ENCODE measurements at regions not wholly inside any gene's neighbourhood (a gene's known extent, or its start where the extent isn't known, plus 50 kb on each side); places are given as distances from the start of the nearest gene placed in this dataset.
A peak's percentile ranks its signal among the peaks of the same experiment; 100 is the strongest.

- POLR2A ChIA-PET (ENCODE audit: unreplicated experiment) = no interaction called here
- H3K27ac ChIP-seq (ENCODE audit: low read length) = no peak overlapping the region
- no peaks in the 10 kb centered on the region for H4K20me1 ChIP-seq (ENCODE audit: low read length)
- no TSS peak for BruUV-seq (replicated peaks)
- H3K9me2 ChIP-seq (replicated peaks; ENCODE audit: low read length) = no peaks in the 10 kb centered on the region
- TF ChIP-seq EZH2phosphoT487 (IDR thresholded peaks at IDR 0.05; ENCODE audit: borderline replicate concordance, low read length) (no peak), CTCF (conservative IDR thresholded peaks at IDR 0.05; ENCODE audit: low read depth, low read length) (no peak), EZH2 (IDR thresholded peaks at IDR 0.05; ENCODE audit: low read length, unreplicated experiment) (no peak)
- H3K4me1 ChIP-seq (ENCODE audit: insufficient read depth, low read length) = peaks cover 9% of the 10 kb centered on the region
- CTCF ChIA-PET = no interaction called here
- H3K36me3 ChIP-seq (ENCODE audit: low read depth, low read length) = no peaks in the 10 kb centered on the region
- H3F3A ChIP-seq (ENCODE audit: low read length, unreplicated experiment) = no peaks in the 10 kb centered on the region
- no peak for ATAC-seq
- no peak overlapping the region for H3K9ac ChIP-seq (ENCODE audit: low read length)
- no peak overlapping the region for H3K4me2 ChIP-seq (ENCODE audit: low read length)
- intact Hi-C loops (cut with micrococcal nuclease) = no loop called here
- DNase-seq = no peak
- no peak overlapping the region for H3K4me3 ChIP-seq (ENCODE audit: low read length)
- no peaks in the 10 kb centered on the region for H3K79me2 ChIP-seq (ENCODE audit: low read length)
- H3K9me3 ChIP-seq (ENCODE audit: low read length) = no peaks in the 10 kb centered on the region
- peaks cover 46% of the 10 kb centered on the region for H3K27me3 ChIP-seq (ENCODE audit: low read length)
- H2AFZ ChIP-seq (ENCODE audit: low read length) = no peak overlapping the region
These were observed 392.9 kb downstream of the NOVA1 start for GRCh38 chr14:26204728-26205479.

- no peak overlapping the region for H2AFZ ChIP-seq (ENCODE audit: low read length)
- no peak for TF ChIP-seq EZH2 (IDR thresholded peaks at IDR 0.05; ENCODE audit: low read length, unreplicated experiment)
- no peak for TF ChIP-seq CTCF (conservative IDR thresholded peaks at IDR 0.05; ENCODE audit: low read depth, low read length)
- no peak for TF ChIP-seq EZH2phosphoT487 (IDR thresholded peaks at IDR 0.05; ENCODE audit: borderline replicate concordance, low read length)
- H3K4me2 ChIP-seq (ENCODE audit: low read length) = no peak overlapping the region
- H3K27ac ChIP-seq (ENCODE audit: low read length) = no peak overlapping the region
- ChIA-PET POLR2A (ENCODE audit: unreplicated experiment) (no interaction called here), CTCF (no interaction called here)
- BruUV-seq (replicated peaks) = no TSS peak
- no peak for DNase-seq
- no peak overlapping the region for H3K4me3 ChIP-seq (ENCODE audit: low read length)
- intact Hi-C loops (cut with micrococcal nuclease) = no loop called here
- no peaks in the 10 kb centered on the region for H4K20me1 ChIP-seq (ENCODE audit: low read length)
- peaks cover 11% of the 10 kb centered on the region for H3K4me1 ChIP-seq (ENCODE audit: insufficient read depth, low read length)
- no peaks in the 10 kb centered on the region for H3K9me3 ChIP-seq (ENCODE audit: low read length)
- H3F3A ChIP-seq (ENCODE audit: low read length, unreplicated experiment) = no peaks in the 10 kb centered on the region
- no peak overlapping the region for H3K9ac ChIP-seq (ENCODE audit: low read length)
- H3K9me2 ChIP-seq (replicated peaks; ENCODE audit: low read length) = no peaks in the 10 kb centered on the region
- ATAC-seq = no peak
- no peaks in the 10 kb centered on the region for H3K79me2 ChIP-seq (ENCODE audit: low read length)
- H3K27me3 ChIP-seq (ENCODE audit: low read length) = peaks cover 40% of the 10 kb centered on the region
- H3K36me3 ChIP-seq (ENCODE audit: low read depth, low read length) = no peaks in the 10 kb centered on the region
These were observed 393.5 kb downstream of the NOVA1 start for GRCh38 chr14:26204366-26204727.

GRCh38 chr14:26200687-26201086 is 397.1 kb downstream of the NOVA1 start:
- no peaks in the 10 kb centered on the region for H3K9me3 ChIP-seq (ENCODE audit: low read length)

More at GRCh38 chr14:26200687-26201086, 397.1 kb downstream of the NOVA1 start:
- Histone ChIP-seq H3K27ac (ENCODE audit: low read length) (peak overlapping the region; percentile 42; the same call in 1 of the 2 replicates), H3K4me3 (ENCODE audit: low read length) (no peak overlapping the region; the same call in 1 of the 2 replicates), H3K79me2 (ENCODE audit: low read length) (no peaks in the 10 kb centered on the region), H3K36me3 (ENCODE audit: low read depth, low read length) (no peaks in the 10 kb centered on the region), H4K20me1 (ENCODE audit: low read length) (no peaks in the 10 kb centered on the region), H3K27me3 (ENCODE audit: low read length) (peaks cover 26% of the 10 kb centered on the region), H3K9me2 (replicated peaks; ENCODE audit: low read length) (no peaks in the 10 kb centered on the region), H3K4me1 (ENCODE audit: insufficient read depth, low read length) (peaks cover 11% of the 10 kb centered on the region), H2AFZ (ENCODE audit: low read length) (no peak overlapping the region), H3K4me2 (ENCODE audit: low read length) (peak overlapping the region; percentile 47), H3K9ac (ENCODE audit: low read length) (peak overlapping the region; percentile 23; the same call in 1 of the 2 replicates), H3F3A (ENCODE audit: low read length, unreplicated experiment) (no peaks in the 10 kb centered on the region)
- DNase-seq (peak; percentile 73), ATAC-seq (peak; percentile 77)
- ChIA-PET POLR2A (ENCODE audit: unreplicated experiment) (no interaction called here), CTCF (interaction anchor here (0.6 kb wide), 1 partner anchor 680 kb away, joined by 3 read pairs; no protein-coding TSS in a partner anchor)
- TF ChIP-seq CTCF (conservative IDR thresholded peaks at IDR 0.05; ENCODE audit: low read depth, low read length) (no peak), EZH2 (IDR thresholded peaks at IDR 0.05; ENCODE audit: low read length, unreplicated experiment) (no peak), EZH2phosphoT487 (IDR thresholded peaks at IDR 0.05; ENCODE audit: borderline replicate concordance, low read length) (no peak)
- BruUV-seq (replicated peaks) = no TSS peak
- intact Hi-C loops (cut with micrococcal nuclease) = no loop called here
